B cell (primary cell): ENCODE measurements at regions not wholly inside any gene's neighbourhood (a gene's known extent, or its start where the extent isn't known, plus 50 kb on each side); places are given as distances from the start of the nearest gene placed in this dataset.

Experiments
- EZH2 ChIP-seq: IDR thresholded peaks from 2 replicates; pipeline ENCODE4 v1.6.1; 2012; ENCODE audit warnings: borderline replicate concordance, low read depth, mild to moderate bottlenecking, moderate library complexity, low read length; ENCODE audit not compliant: insufficient read depth, poor library complexity, severe bottlenecking
- TF ChIP-seq, protein P1 (sequence below): fragments of 200-600 bp; IDR thresholded peaks from one replicate; pipeline ENCODE4 v1.8.0; 2022; ENCODE audit warnings: antibody characterized with exemption, mild to moderate bottlenecking

DNA sequence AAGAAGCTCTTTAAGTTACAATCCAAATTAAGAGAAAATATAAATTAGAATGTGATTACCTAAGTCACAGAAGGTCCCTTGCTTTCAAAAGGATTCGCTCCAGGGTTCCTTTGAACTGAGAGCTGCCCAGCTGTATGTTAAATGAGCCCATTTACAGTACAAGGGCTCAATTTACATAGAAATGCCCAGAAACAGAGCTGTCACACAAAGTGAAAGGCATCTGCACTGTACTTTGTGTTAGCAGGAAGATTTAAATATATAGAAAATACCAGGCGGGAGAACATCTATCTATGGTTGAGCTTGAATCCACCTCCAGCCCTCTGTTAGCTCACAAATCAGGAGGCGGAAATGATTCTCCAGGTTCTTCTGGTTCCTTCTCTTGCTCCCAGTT lies 272.9 kb downstream of the PAX3 start:
- TF ChIP-seq, protein P1, sequence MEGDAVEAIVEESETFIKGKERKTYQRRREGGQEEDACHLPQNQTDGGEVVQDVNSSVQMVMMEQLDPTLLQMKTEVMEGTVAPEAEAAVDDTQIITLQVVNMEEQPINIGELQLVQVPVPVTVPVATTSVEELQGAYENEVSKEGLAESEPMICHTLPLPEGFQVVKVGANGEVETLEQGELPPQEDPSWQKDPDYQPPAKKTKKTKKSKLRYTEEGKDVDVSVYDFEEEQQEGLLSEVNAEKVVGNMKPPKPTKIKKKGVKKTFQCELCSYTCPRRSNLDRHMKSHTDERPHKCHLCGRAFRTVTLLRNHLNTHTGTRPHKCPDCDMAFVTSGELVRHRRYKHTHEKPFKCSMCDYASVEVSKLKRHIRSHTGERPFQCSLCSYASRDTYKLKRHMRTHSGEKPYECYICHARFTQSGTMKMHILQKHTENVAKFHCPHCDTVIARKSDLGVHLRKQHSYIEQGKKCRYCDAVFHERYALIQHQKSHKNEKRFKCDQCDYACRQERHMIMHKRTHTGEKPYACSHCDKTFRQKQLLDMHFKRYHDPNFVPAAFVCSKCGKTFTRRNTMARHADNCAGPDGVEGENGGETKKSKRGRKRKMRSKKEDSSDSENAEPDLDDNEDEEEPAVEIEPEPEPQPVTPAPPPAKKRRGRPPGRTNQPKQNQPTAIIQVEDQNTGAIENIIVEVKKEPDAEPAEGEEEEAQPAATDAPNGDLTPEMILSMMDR, result no peak
- no peak for TF ChIP-seq EZH2
